ENCODE measurements at regions not wholly inside any gene's neighbourhood (a gene's known extent, or its start where the extent isn't known, plus 50 kb on each side); places are given as distances from the start of the nearest gene placed in this dataset.

- TF ChIP-seq CTCF (IDR thresholded peaks at IDR 0.05) (no peak), POLR2A (IDR thresholded peaks at IDR 0.05) (no peak)
These were observed 129.0 kb downstream of the CEP57L1 start for GRCh38 chr6:109224107-109224875.
